Right renal cortex interstitium (tissue), 3 donors: ENCODE measurements at regions not wholly inside any gene's neighbourhood (a gene's known extent, or its start where the extent isn't known, plus 50 kb on each side); places are given as distances from the start of the nearest gene placed in this dataset.

ENCODE experiments used
- DNase-seq, 3 donors: peaks; one replicate each; pipeline ENCODE4 v3.0.0-alpha.2; 2013; ENCODE audit warnings: low read depth in 3 of 3, low spot score in 2 of 3

- no peak for DNase-seq
Measured at GRCh38 chr1:69284508-69284907, 283.2 kb upstream of the LRRC7 start.

GRCh38 chr1:69288416-69288815 is 279.3 kb upstream of the LRRC7 start:
- no peak for DNase-seq

- DNase-seq = no peak
Measured at GRCh38 chr1:69290291-69290690, 277.4 kb upstream of the LRRC7 start.

GRCh38 chr1:69291541-69291940 is 276.2 kb upstream of the LRRC7 start:
- DNase-seq = no peak

GRCh38 chr1:69292833-69293232 is 274.9 kb upstream of the LRRC7 start:
- DNase-seq = no peak

- no peak for DNase-seq
Measured at GRCh38 chr1:69294171-69294570, 273.6 kb upstream of the LRRC7 start.

- no peak for DNase-seq
Measured at GRCh38 chr1:69295265-69295664, 272.5 kb upstream of the LRRC7 start.

GRCh38 chr1:69305621-69306020 is 262.1 kb upstream of the LRRC7 start:
- DNase-seq = no peak

GRCh38 chr1:69312055-69312732 is 255.5 kb upstream of the LRRC7 start:
- DNase-seq = no peak

- DNase-seq = no peak
Measured at GRCh38 chr1:69313118-69313517, 254.6 kb upstream of the LRRC7 start.

GRCh38 chr1:69315416-69315815 is 252.3 kb upstream of the LRRC7 start:
- no peak for DNase-seq

- DNase-seq = no peak
Measured at GRCh38 chr1:69315823-69316222, 251.9 kb upstream of the LRRC7 start.

GRCh38 chr1:69319287-69319686 is 248.4 kb upstream of the LRRC7 start:
- no peak for DNase-seq

- no peak for DNase-seq
Measured at GRCh38 chr1:69320757-69321211, 246.9 kb upstream of the LRRC7 start.

GRCh38 chr1:69321311-69321710 is 246.4 kb upstream of the LRRC7 start:
- no peak for DNase-seq

GRCh38 chr1:69328186-69328585 is 239.5 kb upstream of the LRRC7 start:
- DNase-seq = no peak

- no peak for DNase-seq
Measured at GRCh38 chr1:69363236-69363635, 204.5 kb upstream of the LRRC7 start.

- DNase-seq = no peak
Measured at GRCh38 chr1:69373520-69373919, 194.2 kb upstream of the LRRC7 start.

GRCh38 chr1:69376408-69376807 is 191.3 kb upstream of the LRRC7 start:
- DNase-seq = no peak

- no peak for DNase-seq
Measured at GRCh38 chr1:69377507-69377906, 190.2 kb upstream of the LRRC7 start.

GRCh38 chr1:69388044-69388443 is 179.7 kb upstream of the LRRC7 start:
- DNase-seq = no peak

- no peak for DNase-seq
Measured at GRCh38 chr1:69400128-69400527, 167.6 kb upstream of the LRRC7 start.

GRCh38 chr1:69401879-69402278 is 165.8 kb upstream of the LRRC7 start:
- DNase-seq = no peak
